H1 (cell line): ENCODE measurements at regions not wholly inside any gene's neighbourhood (a gene's known extent, or its start where the extent isn't known, plus 50 kb on each side); places are given as distances from the start of the nearest gene placed in this dataset.

Experiments used
- CTCF ChIA-PET: fragments of 300-600 bp; sonication (Branson Sonifier 250); formaldehyde crosslinking; loops from one replicate; lab custom pipeline; 2021; ENCODE audit not compliant: partially characterized antibody; lab: Charles Lee
- POLR2A ChIA-PET: fragments of 300-600 bp; sonication (Branson Sonifier 250); formaldehyde crosslinking; loops from one replicate; lab custom pipeline; 2021; ENCODE audit warnings: inconsistent platforms; ENCODE audit not compliant: partially characterized antibody; lab: Charles Lee
- DNase-seq, 2 experiments: peaks; one replicate each; pipeline versions ENCODE4 v3.0.0 to v3.0.0-alpha.2; 2010 to 2022; ENCODE audit warnings: low spot score in 2 of 2, low read depth in 1 of 2, mixed read lengths in 1 of 2
- FAIRE-seq: peaks from 2 replicates; lab custom pipeline; 2011; peaks lifted over from hg19 to GRCh38; lab: Jason Lieb, UNC
- H2AFZ ChIP-seq: 2 replicates; pipeline ENCODE4 v1.8.1; 2012; ENCODE audit warnings: low read length, inconsistent platforms
- H2AK5ac ChIP-seq: 2 replicates; pipeline ENCODE4 v1.6.1; 2013; ENCODE audit warnings: low read depth, low read length
- H2BK120ac ChIP-seq: replicated peaks from 2 replicates; pipeline ENCODE3; 2013; ENCODE audit warnings: low read depth, low read length, inconsistent platforms
- H2BK12ac ChIP-seq: 2 replicates; pipeline ENCODE4 v1.6.1; 2013; ENCODE audit warnings: low read depth, low read length
- H2BK15ac ChIP-seq: 2 replicates; pipeline ENCODE4 v1.6.1; 2013; ENCODE audit warnings: low read length
- H2BK20ac ChIP-seq: 2 replicates; pipeline ENCODE4 v1.6.1; 2013; ENCODE audit warnings: low read length
- H2BK5ac ChIP-seq: 2 replicates; pipeline ENCODE4 v1.6.1; 2013; ENCODE audit warnings: low read depth, low read length
- H3K14ac ChIP-seq: 2 replicates; pipeline ENCODE4 v1.6.1; 2013; ENCODE audit warnings: inconsistent platforms; ENCODE audit not compliant: insufficient read length
- H3K18ac ChIP-seq: 2 replicates; pipeline ENCODE4 v1.6.1; 2013; ENCODE audit warnings: low read length; ENCODE audit errors: extremely low read depth
- H3K23ac ChIP-seq: 2 replicates; pipeline ENCODE4 v1.6.1; 2013; ENCODE audit warnings: inconsistent platforms; ENCODE audit not compliant: insufficient read length
- H3K23me2 ChIP-seq: 2 replicates; pipeline ENCODE4 v1.6.1; 2013; ENCODE audit warnings: low read depth, low read length
- H3K27ac ChIP-seq: 2 replicates; pipeline ENCODE4 v1.6.1; 2011; ENCODE audit warnings: low read depth, low read length, inconsistent platforms
- H3K27me3 ChIP-seq, 4 experiments: replicated peaks in 1 of 4; 1 replicate in 1 of 4; 2 replicates in 3 of 4; pipeline versions ENCODE4 v1.6.1 to v1.8.1; 2011 to 2013; ENCODE audit warnings: low read length in 3 of 4, mild to moderate bottlenecking in 3 of 4, inconsistent platforms in 2 of 4, mixed read lengths in 2 of 4, moderate library complexity in 1 of 4; ENCODE audit not compliant: control insufficient read depth in 3 of 4, insufficient read depth in 3 of 4; ENCODE audit errors: extremely low read depth in 1 of 4
- H3K36me3 ChIP-seq, 4 experiments: 2 replicates each; pipeline versions ENCODE4 v1.6.1 to v1.8.1; 2011 to 2013; ENCODE audit warnings: mild to moderate bottlenecking in 4 of 4, low read length in 3 of 4, moderate library complexity in 2 of 4, control low read depth in 1 of 4, inconsistent platforms in 1 of 4; ENCODE audit not compliant: insufficient read depth in 4 of 4, control insufficient read depth in 2 of 4
- H3K4ac ChIP-seq: replicated peaks from 2 replicates; pipeline ENCODE3; 2013; ENCODE audit warnings: low read length, low read depth, mixed read lengths, inconsistent platforms; ENCODE audit not compliant: insufficient read length
- H3K4me1 ChIP-seq, 4 experiments: replicated peaks in 1 of 4; 1 replicate in 1 of 4; 2 replicates in 3 of 4; pipeline versions ENCODE4 v1.6.1 to v1.8.1; 2011 to 2013; ENCODE audit warnings: low read length in 3 of 4, inconsistent platforms in 2 of 4, mixed read lengths in 1 of 4; ENCODE audit not compliant: insufficient read depth in 4 of 4, control insufficient read depth in 3 of 4
- H3K4me2 ChIP-seq, 2 experiments: 2 replicates each; pipeline versions ENCODE4 v1.6.1 to v1.8.1; 2011 to 2013; ENCODE audit warnings: low read depth in 2 of 2, low read length in 2 of 2, control low read depth in 1 of 2, inconsistent platforms in 1 of 2, mild to moderate bottlenecking in 1 of 2; ENCODE audit not compliant: insufficient read depth in 1 of 2
- H3K4me3 ChIP-seq, 4 experiments: fragments of 200-600, 300-600 bp in 1 of 4; sonication (generic), shearing (Covaris generic), sonication (Bioruptor Twin) in 1 of 4; 2 replicates each; pipeline versions ENCODE4 v1.5.1 to v1.8.1; 2011 to 2016; ENCODE audit warnings: low read length in 4 of 4, low read depth in 3 of 4, control low read depth in 2 of 4, inconsistent platforms in 2 of 4, mild to moderate bottlenecking in 2 of 4, mixed read lengths in 1 of 4, moderate library complexity in 1 of 4; ENCODE audit not compliant: insufficient read depth in 2 of 4; ENCODE audit errors: extremely low read depth in 1 of 4
- H3K56ac ChIP-seq: replicated peaks from 2 replicates; pipeline ENCODE3; 2013; ENCODE audit warnings: low read depth, mild to moderate bottlenecking, mixed read lengths, low read length, inconsistent platforms; ENCODE audit not compliant: insufficient read length
- H3K79me1 ChIP-seq: 2 replicates; pipeline ENCODE4 v1.6.1; 2013; ENCODE audit warnings: low read depth, low read length, control low read depth
- H3K79me2 ChIP-seq, 2 experiments: 2 replicates each; pipeline versions ENCODE4 v1.6.1 to v1.8.1; 2012 to 2013; ENCODE audit warnings: low read length in 2 of 2, mild to moderate bottlenecking in 2 of 2, inconsistent platforms in 1 of 2; ENCODE audit not compliant: insufficient read depth in 2 of 2, control insufficient read depth in 1 of 2
- H3K9ac ChIP-seq, 4 experiments: replicated peaks in 1 of 4; 1 replicate in 1 of 4; 2 replicates in 3 of 4; pipeline versions ENCODE4 v1.6.1 to v1.8.1; 2011 to 2013; ENCODE audit warnings: low read depth in 3 of 4, low read length in 3 of 4, control low read depth in 2 of 4, mild to moderate bottlenecking in 2 of 4, moderate library complexity in 2 of 4, inconsistent platforms in 1 of 4; ENCODE audit errors: extremely low read depth in 1 of 4
- H3K9me3 ChIP-seq, 2 experiments: 2 replicates each; pipeline versions ENCODE4 v1.6.1 to v1.8.1; 2012 to 2013; ENCODE audit warnings: mild to moderate bottlenecking in 2 of 2, moderate library complexity in 2 of 2, control low read depth in 1 of 2, inconsistent platforms in 1 of 2, low read depth in 1 of 2, low read length in 1 of 2, mixed read lengths in 1 of 2; ENCODE audit not compliant: insufficient read depth in 2 of 2
- H4K20me1 ChIP-seq, 2 experiments: replicated peaks in 1 of 2; 2 replicates each; pipeline versions ENCODE3 to v1.8.1; 2011 to 2013; ENCODE audit warnings: inconsistent platforms in 2 of 2, low read length in 2 of 2, mild to moderate bottlenecking in 1 of 2; ENCODE audit not compliant: insufficient read depth in 2 of 2, control insufficient read depth in 1 of 2
- H4K5ac ChIP-seq: 2 replicates; pipeline ENCODE4 v1.6.1; 2013; ENCODE audit warnings: low read length, low read depth, mixed read lengths, inconsistent platforms; ENCODE audit not compliant: insufficient read length
- H4K8ac ChIP-seq: 2 replicates; pipeline ENCODE4 v1.8.0; 2013; ENCODE audit warnings: mild to moderate bottlenecking, moderate library complexity, low read length, inconsistent platforms; ENCODE audit not compliant: insufficient read depth; ENCODE audit errors: extremely low read depth
- H4K91ac ChIP-seq: replicated peaks from 2 replicates; pipeline ENCODE3; 2013; ENCODE audit warnings: low read length, mixed read lengths, inconsistent platforms; ENCODE audit not compliant: insufficient read length
- ATF3 ChIP-seq: IDR thresholded peaks from 2 replicates; pipeline ENCODE4 v1.6.1; 2011; ENCODE audit warnings: low read depth, mild to moderate bottlenecking, low read length; ENCODE audit not compliant: insufficient read depth
- E2F6 ChIP-seq: IDR thresholded peaks from 2 replicates; pipeline ENCODE4 v1.6.1; 2012; ENCODE audit warnings: inconsistent platforms
- EP300 ChIP-seq, 2 experiments: IDR thresholded peaks; 1 replicate in 1 of 2; 2 replicates in 1 of 2; pipeline ENCODE4 v1.6.1; 2011 to 2012; ENCODE audit warnings: low read depth in 2 of 2, low read length in 2 of 2, mild to moderate bottlenecking in 2 of 2, borderline replicate concordance in 1 of 2, inconsistent platforms in 1 of 2, moderate library complexity in 1 of 2
- JUN ChIP-seq: IDR thresholded peaks from 2 replicates; pipeline ENCODE4 v1.6.1; 2011; ENCODE audit warnings: low read depth, mild to moderate bottlenecking, improper control_type of control experiment, low read length
- JUND ChIP-seq: IDR thresholded peaks from 2 replicates; pipeline ENCODE4 v1.6.1; 2011; ENCODE audit warnings: mild to moderate bottlenecking, improper control_type of control experiment, low read length
- NRF1 ChIP-seq: IDR thresholded peaks from 2 replicates; pipeline ENCODE4 v1.6.1; 2011; ENCODE audit warnings: mild to moderate bottlenecking, low read depth, low read length, improper control_type of control experiment
- RFX5 ChIP-seq: IDR thresholded peaks from 2 replicates; pipeline ENCODE4 v1.6.1; 2011; ENCODE audit warnings: low read depth, low read length, improper control_type of control experiment, borderline replicate concordance
- SIN3A ChIP-seq, 2 experiments: IDR thresholded peaks in 1 of 2; conservative IDR thresholded peaks in 1 of 2; 2 replicates each; pipeline ENCODE4 v1.6.1; 2011 to 2012; ENCODE audit warnings: low read length in 2 of 2, improper control_type of control experiment in 1 of 2, low read depth in 1 of 2, mild to moderate bottlenecking in 1 of 2
- SP4 ChIP-seq: IDR thresholded peaks from 2 replicates; pipeline ENCODE4 v1.6.1; 2012; ENCODE audit warnings: low read length, inconsistent platforms
- TCF12 ChIP-seq: IDR thresholded peaks from 2 replicates; pipeline ENCODE4 v1.6.1; 2011; ENCODE audit warnings: low read depth, mild to moderate bottlenecking, low read length
- ZNF274 ChIP-seq: IDR thresholded peaks from 2 replicates; pipeline ENCODE4 v1.7.0; 2012; ENCODE audit warnings: low read length, borderline replicate concordance; ENCODE audit errors: extremely low read depth
- WGBS, 2 experiments: shearing (Covaris generic) in 1 of 2; methylation state at CpG; one replicate each; pipeline versions ENCODE4 v1.1.6 to v1.1.7; 2013 to 2015; ENCODE audit warnings: low lambda C conversion rate in 2 of 2, mixed read lengths in 2 of 2, inconsistent platforms in 1 of 2, low coverage in 1 of 2, missing lambda C conversion rate in 1 of 2; ENCODE audit not compliant: insufficient replicate concordance in 2 of 2, insufficient coverage in 1 of 2, insufficient read length in 1 of 2; ENCODE audit errors: extremely low coverage in 1 of 2, missing lambda C conversion rate in 1 of 2; 5-methylcytosine and 5-hydroxymethylcytosine counted together

DNA sequence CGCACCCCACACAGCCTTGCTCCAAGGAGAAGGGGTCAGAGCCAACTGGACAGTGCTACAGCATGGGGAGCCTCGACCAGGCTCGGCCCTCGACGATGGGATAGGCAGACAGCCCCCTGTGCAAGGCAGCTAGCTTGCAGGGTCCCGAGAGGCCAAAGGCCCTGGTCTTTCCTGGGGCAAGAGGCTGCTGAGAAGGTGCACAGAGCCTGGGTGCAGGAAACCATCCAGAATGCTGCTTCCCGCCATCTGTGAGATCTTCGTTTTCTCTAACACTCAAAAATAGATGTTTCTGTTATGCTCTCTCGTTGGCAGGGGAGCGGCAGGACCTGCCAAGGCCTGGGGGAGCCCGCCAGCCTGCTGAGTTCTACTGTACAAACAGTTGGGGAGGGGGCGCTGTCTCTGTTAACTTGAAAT is 168.0 kb upstream of the RTL1 start:
- no peaks in the 10 kb centered on the region for H3K36me3 ChIP-seq
- H4K8ac ChIP-seq: no peak overlapping the region
- no peak overlapping the region for H2BK5ac ChIP-seq
- H2BK20ac ChIP-seq: no peak overlapping the region
- H2AK5ac ChIP-seq: no peak overlapping the region
- H3K27me3 ChIP-seq: peaks cover 0 to 7% (median 2%) of the 10 kb centered on the region in 4 experiments; a peak in 3 of 7 replicates
- no peak overlapping the region for H3K4me3 ChIP-seq
- H2BK120ac ChIP-seq: no peak overlapping the region
- H2BK15ac ChIP-seq: no peak overlapping the region
- H3K56ac ChIP-seq: no peak overlapping the region
- H3K79me1 ChIP-seq: no peaks in the 10 kb centered on the region
- no peak for FAIRE-seq
- H2AFZ ChIP-seq: no peak overlapping the region
- no peak overlapping the region for H3K4ac ChIP-seq
- H2BK12ac ChIP-seq: no peak overlapping the region
- H3K23me2 ChIP-seq: no peaks in the 10 kb centered on the region
- CTCF ChIA-PET: interaction anchor here (1.0 kb wide), 1 partner anchor 13 kb away, joined by 3 read pairs; no protein-coding TSS in a partner anchor
- no peak overlapping the region for H3K27ac ChIP-seq
- H4K91ac ChIP-seq: no peak overlapping the region
- H4K20me1 ChIP-seq: no peaks in the 10 kb centered on the region
- no peak overlapping the region for H3K9ac ChIP-seq
- POLR2A ChIA-PET: no interaction called here
- no peak overlapping the region for H3K4me2 ChIP-seq
- H4K5ac ChIP-seq: no peak overlapping the region
- H3K23ac ChIP-seq: no peak overlapping the region
- no peaks in the 10 kb centered on the region for H3K79me2 ChIP-seq
- 76% methylated on average over 11 of the region's 12 CpGs; no CpG with 5 or more reads in 1 of the 2 experiments for WGBS, 2 experiments
- peak in 1 of 2 experiments; percentile 43 for DNase-seq
- peak overlapping the region; percentile 4; the same call in 1 of the 2 replicates for H3K18ac ChIP-seq
- H3K9me3 ChIP-seq: no peaks in the 10 kb centered on the region; a peak in 1 of 4 replicates
- peaks cover 0 to 18% (median 9%) of the 10 kb centered on the region in 4 experiments; a peak in 6 of 7 replicates for H3K4me1 ChIP-seq
- no peak overlapping the region for H3K14ac ChIP-seq
- TF ChIP-seq RFX5 (no peak), ZNF274 (no peak), NRF1 (no peak), JUND (no peak), SP4 (no peak), EP300 (IDR thresholded peaks at IDR 0.05; ENCODE audit: borderline replicate concordance in 1 of 2, low read depth in 2 of 2, low read length in 2 of 2) (no peak), ATF3 (no peak), E2F6 (no peak), SIN3A (conservative IDR thresholded peaks at IDR 0.05 in 1 of 2, IDR thresholded peaks at IDR 0.05 in 1 of 2; ENCODE audit: low read depth in 1 of 2, low read length in 2 of 2) (no peak), TCF12 (no peak), JUN (no peak)
